ENCODE measurements at regions not wholly inside any gene's neighbourhood (a gene's known extent, or its start where the extent isn't known, plus 50 kb on each side); places are given as distances from the start of the nearest gene placed in this dataset.

DNA sequence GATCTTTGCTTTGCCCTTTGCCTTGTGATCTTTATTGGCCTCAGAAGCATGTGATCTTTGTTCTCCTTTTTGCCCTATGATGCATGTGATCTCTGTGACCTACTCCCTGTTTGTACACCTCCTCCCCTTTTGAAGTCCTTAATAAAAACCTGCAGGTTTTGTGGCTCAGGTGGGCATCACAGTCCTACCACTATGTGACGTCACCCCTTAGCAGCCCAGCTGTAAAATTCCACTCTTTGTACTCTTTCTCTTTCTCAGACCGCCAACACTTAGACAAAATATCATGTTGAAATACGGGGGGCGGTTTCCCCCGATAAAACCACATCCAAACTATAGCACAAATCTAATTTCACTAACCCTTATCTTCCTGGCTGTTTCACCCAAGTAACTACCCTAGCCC is 76.7 kb upstream of the RAPGEF4 start:
- Histone ChIP-seq H3K27me3 (ENCODE audit: insufficient read depth, low read length, poor library complexity) (no peaks in the 10 kb centered on the region), H3K79me2 (ENCODE audit: control insufficient read depth, insufficient read depth, low read length) (no peaks in the 10 kb centered on the region), H2AK5ac (ENCODE audit: low read length) (no peak overlapping the region), H3K27ac (ENCODE audit: low read depth, low read length) (no peak overlapping the region), H3K56ac (ENCODE audit: low read length) (no peak overlapping the region), H3K23ac (ENCODE audit: low read length) (no peak overlapping the region), H3K4ac (ENCODE audit: low read depth, low read length) (no peak overlapping the region), H3K36me3 (ENCODE audit: control insufficient read depth, insufficient read depth, low read length) (no peaks in the 10 kb centered on the region), H3K4me2 (ENCODE audit: low read length) (no peak overlapping the region), H3K18ac (ENCODE audit: low read length) (no peak overlapping the region), H2BK5ac (ENCODE audit: low read length) (no peak overlapping the region), H3K79me1 (ENCODE audit: low read length) (no peaks in the 10 kb centered on the region), H3K4me3 (ENCODE audit: low read length) (no peak overlapping the region), H4K5ac (ENCODE audit: low read length) (no peak overlapping the region), H4K8ac (ENCODE audit: low read depth, low read length) (no peak overlapping the region), H2BK120ac (ENCODE audit: low read depth, low read length) (no peak overlapping the region), H3K9ac (ENCODE audit: low read length) (no peak overlapping the region), H3K4me1 (ENCODE audit: control insufficient read depth, low read depth, low read length) (no peaks in the 10 kb centered on the region), H2BK15ac (replicated peaks; ENCODE audit: low read depth) (no peak overlapping the region)
- DNase-seq, result no peak
- WGBS (ENCODE audit: extremely low coverage, insufficient coverage, low lambda C conversion rate), result no CpG with 5 or more reads among the region's 5 CpGs

DNA sequence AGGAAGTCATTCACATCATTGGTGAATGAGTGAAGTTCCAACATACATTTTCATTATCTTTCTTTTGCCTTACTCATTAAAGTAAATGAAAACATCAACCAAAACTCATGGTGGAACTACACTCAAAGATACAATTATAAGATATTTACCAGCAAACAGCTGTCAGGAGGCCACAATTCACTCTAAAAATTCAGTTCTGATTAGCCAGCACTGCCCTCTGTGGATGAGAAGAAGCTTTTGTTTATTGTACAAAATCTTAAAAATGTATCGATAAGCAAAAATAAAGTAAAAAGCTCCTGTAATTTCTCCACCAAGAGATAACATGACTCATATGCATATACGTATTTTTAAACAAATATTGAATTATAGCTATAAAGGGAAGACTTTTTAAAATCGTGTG is 73.5 kb upstream of the RAPGEF4 start:
- H3K23ac ChIP-seq (ENCODE audit: low read length), result no peak overlapping the region
- no peak overlapping the region for H3K4me2 ChIP-seq (ENCODE audit: low read length)
- H2AK5ac ChIP-seq (ENCODE audit: low read length), result no peak overlapping the region
- H2BK120ac ChIP-seq (ENCODE audit: low read depth, low read length), result no peak overlapping the region
- H3K27ac ChIP-seq (ENCODE audit: low read depth, low read length), result no peak overlapping the region
- no peak overlapping the region for H3K18ac ChIP-seq (ENCODE audit: low read length)
- no peak overlapping the region for H4K5ac ChIP-seq (ENCODE audit: low read length)
- H3K4me3 ChIP-seq (ENCODE audit: low read length), result no peak overlapping the region
- H3K79me2 ChIP-seq (ENCODE audit: control insufficient read depth, insufficient read depth, low read length), result no peaks in the 10 kb centered on the region
- H3K56ac ChIP-seq (ENCODE audit: low read length), result no peak overlapping the region
- H3K4ac ChIP-seq (ENCODE audit: low read depth, low read length), result no peak overlapping the region
- H3K27me3 ChIP-seq (ENCODE audit: insufficient read depth, low read length, poor library complexity), result no peaks in the 10 kb centered on the region
- no peak overlapping the region for H2BK15ac ChIP-seq (replicated peaks; ENCODE audit: low read depth)
- WGBS (ENCODE audit: extremely low coverage, insufficient coverage, low lambda C conversion rate), result no CpG with 5 or more reads among the region's 3 CpGs
- no peak overlapping the region for H2BK5ac ChIP-seq (ENCODE audit: low read length)
- DNase-seq, result no peak
- H3K9ac ChIP-seq (ENCODE audit: low read length), result no peak overlapping the region
- no peaks in the 10 kb centered on the region for H3K79me1 ChIP-seq (ENCODE audit: low read length)
- H3K36me3 ChIP-seq (ENCODE audit: control insufficient read depth, insufficient read depth, low read length), result no peaks in the 10 kb centered on the region
- H4K8ac ChIP-seq (ENCODE audit: low read depth, low read length), result no peak overlapping the region
- H3K4me1 ChIP-seq (ENCODE audit: control insufficient read depth, low read depth, low read length), result no peaks in the 10 kb centered on the region

DNA sequence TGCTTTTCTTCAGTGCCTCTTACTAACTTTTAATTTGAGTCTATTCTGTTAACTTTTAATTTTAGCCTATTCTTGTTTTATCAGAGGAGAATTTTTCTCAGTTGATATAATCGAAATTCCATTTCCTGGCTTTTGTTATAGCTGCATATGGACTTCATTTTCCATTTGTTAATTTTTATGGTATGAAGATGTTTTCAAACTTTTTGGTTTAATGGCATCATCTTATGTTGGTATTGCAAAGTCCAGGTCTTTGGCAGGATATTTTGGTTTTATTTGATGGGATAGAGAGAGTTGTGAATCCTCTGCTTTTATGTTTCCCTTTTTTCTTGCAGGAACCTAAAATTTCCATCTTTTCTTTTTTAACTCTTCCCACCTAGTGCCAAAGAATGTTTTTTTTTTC is 70.9 kb upstream of the RAPGEF4 start:
- no peak for DNase-seq
- Histone ChIP-seq H3K27me3 (ENCODE audit: insufficient read depth, low read length, poor library complexity) (no peaks in the 10 kb centered on the region), H4K5ac (ENCODE audit: low read length) (no peak overlapping the region), H3K18ac (ENCODE audit: low read length) (no peak overlapping the region), H3K4ac (ENCODE audit: low read depth, low read length) (no peak overlapping the region), H3K23ac (ENCODE audit: low read length) (no peak overlapping the region), H3K4me3 (ENCODE audit: low read length) (no peak overlapping the region), H3K36me3 (ENCODE audit: control insufficient read depth, insufficient read depth, low read length) (no peaks in the 10 kb centered on the region), H3K9ac (ENCODE audit: low read length) (no peak overlapping the region), H2BK5ac (ENCODE audit: low read length) (no peak overlapping the region), H3K4me2 (ENCODE audit: low read length) (no peak overlapping the region), H3K79me2 (ENCODE audit: control insufficient read depth, insufficient read depth, low read length) (no peaks in the 10 kb centered on the region), H3K56ac (ENCODE audit: low read length) (no peak overlapping the region), H2BK15ac (replicated peaks; ENCODE audit: low read depth) (no peak overlapping the region), H3K79me1 (ENCODE audit: low read length) (no peaks in the 10 kb centered on the region), H2BK120ac (ENCODE audit: low read depth, low read length) (no peak overlapping the region), H3K4me1 (ENCODE audit: control insufficient read depth, low read depth, low read length) (no peaks in the 10 kb centered on the region), H4K8ac (ENCODE audit: low read depth, low read length) (no peak overlapping the region), H3K27ac (ENCODE audit: low read depth, low read length) (no peak overlapping the region), H2AK5ac (ENCODE audit: low read length) (no peak overlapping the region)
- WGBS (ENCODE audit: extremely low coverage, insufficient coverage, low lambda C conversion rate), result no CpG with 5 or more reads among the region's 1 CpG

DNA sequence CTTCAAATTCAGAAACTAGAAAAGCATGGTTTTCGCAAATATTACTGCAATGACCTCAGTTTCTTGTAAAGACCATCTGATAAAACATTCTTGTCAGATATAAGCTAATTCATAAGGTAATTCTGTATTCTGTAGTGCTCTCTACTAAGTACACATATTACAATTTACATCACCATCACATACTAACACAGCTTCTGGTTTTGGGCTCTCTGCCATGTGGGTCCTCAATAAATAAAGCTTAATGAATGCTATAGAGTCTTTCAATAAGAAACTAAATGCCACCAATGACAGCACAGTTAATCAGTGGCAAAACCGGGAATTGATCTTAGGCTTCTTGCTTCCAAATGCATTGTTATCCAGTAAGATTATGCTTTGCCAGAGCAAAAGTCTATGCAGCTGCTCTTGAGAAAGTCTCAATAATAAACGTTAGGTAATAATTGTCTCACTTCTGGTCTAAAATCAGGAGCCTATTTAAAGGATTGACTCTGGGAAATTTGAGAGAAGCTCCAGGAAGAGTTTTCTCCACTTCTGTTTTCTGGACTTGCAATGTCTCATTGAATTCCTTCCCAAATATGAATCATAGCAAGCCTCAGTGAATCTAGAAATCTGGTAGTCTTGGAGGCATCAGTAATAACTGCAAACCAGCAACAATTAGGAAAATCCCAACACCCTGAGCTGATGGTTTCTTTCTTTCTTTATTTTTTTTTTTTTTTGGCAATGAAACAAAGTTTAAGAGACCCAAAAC is 67.9 kb upstream of the RAPGEF4 start:
- WGBS (ENCODE audit: extremely low coverage, insufficient coverage, low lambda C conversion rate), result no CpG with 5 or more reads among the region's 3 CpGs
- Histone ChIP-seq H3K27ac (ENCODE audit: low read depth, low read length) (no peak overlapping the region), H3K27me3 (ENCODE audit: insufficient read depth, low read length, poor library complexity) (no peaks in the 10 kb centered on the region), H4K5ac (ENCODE audit: low read length) (no peak overlapping the region), H3K56ac (ENCODE audit: low read length) (no peak overlapping the region), H4K8ac (ENCODE audit: low read depth, low read length) (no peak overlapping the region), H2BK5ac (ENCODE audit: low read length) (no peak overlapping the region), H3K36me3 (ENCODE audit: control insufficient read depth, insufficient read depth, low read length) (no peaks in the 10 kb centered on the region), H2AK5ac (ENCODE audit: low read length) (no peak overlapping the region), H3K18ac (ENCODE audit: low read length) (no peak overlapping the region), H3K79me2 (ENCODE audit: control insufficient read depth, insufficient read depth, low read length) (no peaks in the 10 kb centered on the region), H3K23ac (ENCODE audit: low read length) (no peak overlapping the region), H3K79me1 (ENCODE audit: low read length) (no peaks in the 10 kb centered on the region), H3K4me3 (ENCODE audit: low read length) (no peak overlapping the region), H2BK15ac (replicated peaks; ENCODE audit: low read depth) (no peak overlapping the region), H3K4me1 (ENCODE audit: control insufficient read depth, low read depth, low read length) (no peaks in the 10 kb centered on the region), H2BK120ac (ENCODE audit: low read depth, low read length) (no peak overlapping the region), H3K4me2 (ENCODE audit: low read length) (no peak overlapping the region), H3K9ac (ENCODE audit: low read length) (no peak overlapping the region), H3K4ac (ENCODE audit: low read depth, low read length) (no peak overlapping the region)
- no peak for DNase-seq

DNA sequence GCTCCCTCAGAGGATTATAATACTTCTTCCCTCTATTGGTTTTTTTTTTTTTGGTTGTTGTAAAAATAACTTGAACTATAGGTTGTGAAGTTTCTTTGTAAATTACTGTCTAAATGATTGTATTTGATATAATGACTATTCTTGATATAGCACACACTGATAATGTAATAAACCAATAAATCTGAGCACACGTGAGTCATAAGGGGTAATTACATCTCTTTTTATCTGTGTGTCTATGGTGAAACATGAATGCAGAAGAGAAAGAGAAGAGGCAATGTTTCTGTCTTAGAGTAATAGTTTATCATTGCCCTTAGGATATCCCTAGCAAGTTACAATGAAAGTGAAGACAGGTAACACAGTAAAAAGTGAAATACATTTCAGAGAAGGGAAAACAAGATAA is 64.1 kb upstream of the RAPGEF4 start:
- DNase-seq, result no peak
- H3K27ac ChIP-seq (ENCODE audit: low read depth, low read length), result no peak overlapping the region
- no CpG with 5 or more reads among the region's 1 CpG for WGBS (ENCODE audit: extremely low coverage, insufficient coverage, low lambda C conversion rate)

DNA sequence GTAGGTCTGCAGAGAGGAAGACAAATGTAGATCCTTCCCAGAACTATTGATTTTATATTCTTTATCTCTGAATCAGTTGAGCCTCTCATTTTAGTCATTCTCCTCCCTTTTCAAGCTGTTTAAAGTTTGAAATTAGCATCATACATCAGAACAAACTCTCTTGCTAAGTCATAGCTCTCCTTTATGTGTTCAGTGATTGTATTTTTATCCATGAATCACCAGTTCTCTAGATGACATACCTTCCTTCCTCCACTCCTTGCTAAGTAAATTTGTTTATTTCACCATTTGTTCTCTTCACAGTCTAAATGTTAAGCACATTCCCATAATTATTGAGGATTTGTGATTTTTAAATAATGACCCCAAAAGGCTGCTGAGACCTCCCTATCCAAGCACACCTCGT is 63.5 kb upstream of the RAPGEF4 start:
- H3K4me3 ChIP-seq (ENCODE audit: low read length), result no peak overlapping the region
- no CpG with 5 or more reads among the region's 1 CpG for WGBS (ENCODE audit: extremely low coverage, insufficient coverage, low lambda C conversion rate)
- H3K4me2 ChIP-seq (ENCODE audit: low read length), result no peak overlapping the region
- no peaks in the 10 kb centered on the region for H3K79me1 ChIP-seq (ENCODE audit: low read length)
- no peak overlapping the region for H2BK15ac ChIP-seq (replicated peaks; ENCODE audit: low read depth)
- H3K36me3 ChIP-seq (ENCODE audit: control insufficient read depth, insufficient read depth, low read length), result no peaks in the 10 kb centered on the region
- H3K27ac ChIP-seq (ENCODE audit: low read depth, low read length), result no peak overlapping the region
- H3K4me1 ChIP-seq (ENCODE audit: control insufficient read depth, low read depth, low read length), result no peaks in the 10 kb centered on the region
- H2BK5ac ChIP-seq (ENCODE audit: low read length), result no peak overlapping the region
- no peak overlapping the region for H2AK5ac ChIP-seq (ENCODE audit: low read length)
- H3K4ac ChIP-seq (ENCODE audit: low read depth, low read length), result no peak overlapping the region
- DNase-seq, result no peak
- H2BK120ac ChIP-seq (ENCODE audit: low read depth, low read length), result no peak overlapping the region
- H3K56ac ChIP-seq (ENCODE audit: low read length), result no peak overlapping the region
- H3K79me2 ChIP-seq (ENCODE audit: control insufficient read depth, insufficient read depth, low read length), result no peaks in the 10 kb centered on the region
- H3K23ac ChIP-seq (ENCODE audit: low read length), result no peak overlapping the region
- H4K5ac ChIP-seq (ENCODE audit: low read length), result no peak overlapping the region
- H3K27me3 ChIP-seq (ENCODE audit: insufficient read depth, low read length, poor library complexity), result no peaks in the 10 kb centered on the region
- H4K8ac ChIP-seq (ENCODE audit: low read depth, low read length), result no peak overlapping the region
- no peak overlapping the region for H3K9ac ChIP-seq (ENCODE audit: low read length)
- H3K18ac ChIP-seq (ENCODE audit: low read length), result no peak overlapping the region

More for the DNA sequence above, 64.1 kb upstream of the RAPGEF4 start:
- Histone ChIP-seq H3K4me3 (ENCODE audit: low read length) (no peak overlapping the region), H3K27me3 (ENCODE audit: insufficient read depth, low read length, poor library complexity) (no peaks in the 10 kb centered on the region), H3K36me3 (ENCODE audit: control insufficient read depth, insufficient read depth, low read length) (no peaks in the 10 kb centered on the region), H3K9ac (ENCODE audit: low read length) (no peak overlapping the region), H3K79me2 (ENCODE audit: control insufficient read depth, insufficient read depth, low read length) (no peaks in the 10 kb centered on the region), H3K56ac (ENCODE audit: low read length) (no peak overlapping the region), H3K23ac (ENCODE audit: low read length) (no peak overlapping the region), H4K5ac (ENCODE audit: low read length) (no peak overlapping the region), H2BK120ac (ENCODE audit: low read depth, low read length) (no peak overlapping the region), H3K79me1 (ENCODE audit: low read length) (no peaks in the 10 kb centered on the region), H2BK15ac (replicated peaks; ENCODE audit: low read depth) (no peak overlapping the region), H3K4me2 (ENCODE audit: low read length) (no peak overlapping the region), H4K8ac (ENCODE audit: low read depth, low read length) (no peak overlapping the region), H2AK5ac (ENCODE audit: low read length) (no peak overlapping the region), H2BK5ac (ENCODE audit: low read length) (no peak overlapping the region), H3K18ac (ENCODE audit: low read length) (no peak overlapping the region), H3K4ac (ENCODE audit: low read depth, low read length) (no peak overlapping the region), H3K4me1 (ENCODE audit: control insufficient read depth, low read depth, low read length) (no peaks in the 10 kb centered on the region)

Measured in mesendoderm (in vitro differentiated cells).